GM18519 (cell line): ENCODE measurements at regions not wholly inside any gene's neighbourhood (a gene's known extent, or its start where the extent isn't known, plus 50 kb on each side); places are given as distances from the start of the nearest gene placed in this dataset.

Source experiments
- ATAC-seq: cut with Tn5 transposase; IDR thresholded peaks from one replicate; pipeline ENCODE4 v1.9.1; 2021; ENCODE audit warnings: mild to moderate bottlenecking, moderate library complexity; ENCODE audit not compliant: unreplicated experiment, low FRiP score

- ATAC-seq: no peak
Observed at GRCh38 chr13:31440132-31440531, 240.4 kb downstream of the B3GLCT start.

- no peak for ATAC-seq
Observed at GRCh38 chr13:31441800-31442510, 242.2 kb downstream of the B3GLCT start.

- no peak for ATAC-seq
Observed at GRCh38 chr13:31442571-31442970, 242.8 kb downstream of the B3GLCT start.

GRCh38 chr13:31444266-31444856, 244.6 kb downstream of the B3GLCT start:
- ATAC-seq: no peak

- no peak for ATAC-seq
Observed at GRCh38 chr13:31452525-31452924, 252.8 kb downstream of the B3GLCT start.

GRCh38 chr13:31455581-31455980, 255.8 kb downstream of the B3GLCT start:
- ATAC-seq: no peak

- ATAC-seq: no peak
Observed at GRCh38 chr13:31456056-31456455, 256.3 kb downstream of the B3GLCT start.

GRCh38 chr13:31460061-31460460, 260.3 kb downstream of the B3GLCT start:
- ATAC-seq: no peak

GRCh38 chr13:31461923-31462322, 262.1 kb downstream of the B3GLCT start:
- ATAC-seq: no peak

- ATAC-seq: no peak
Observed at GRCh38 chr13:31462766-31463165, 263.0 kb downstream of the B3GLCT start.

- ATAC-seq: no peak
Observed at GRCh38 chr13:31468114-31468902, 268.5 kb downstream of the B3GLCT start.

- ATAC-seq: no peak
Observed at GRCh38 chr13:31469377-31469776, 269.6 kb downstream of the B3GLCT start.

GRCh38 chr13:31476266-31476665, 263.1 kb upstream of the RXFP2 start:
- no peak for ATAC-seq

GRCh38 chr13:31476753-31477152, 262.6 kb upstream of the RXFP2 start:
- ATAC-seq: no peak

- ATAC-seq: no peak
Observed at GRCh38 chr13:31477961-31478360, 261.4 kb upstream of the RXFP2 start.

GRCh38 chr13:31485183-31485582, 254.1 kb upstream of the RXFP2 start:
- ATAC-seq: no peak

GRCh38 chr13:31485651-31486051, 253.7 kb upstream of the RXFP2 start:
- ATAC-seq: no peak

GRCh38 chr13:31495336-31495735, 244.0 kb upstream of the RXFP2 start:
- ATAC-seq: no peak

GRCh38 chr13:31499274-31499673, 240.1 kb upstream of the RXFP2 start:
- no peak for ATAC-seq

GRCh38 chr13:31503626-31504025, 235.7 kb upstream of the RXFP2 start:
- ATAC-seq: no peak

GRCh38 chr13:31504918-31505317, 234.4 kb upstream of the RXFP2 start:
- ATAC-seq: no peak

- ATAC-seq: no peak
Observed at GRCh38 chr13:31512331-31512730, 227.0 kb upstream of the RXFP2 start.
